ENCODE measurements at regions not wholly inside any gene's neighbourhood (a gene's known extent, or its start where the extent isn't known, plus 50 kb on each side); places are given as distances from the start of the nearest gene placed in this dataset.
"Not testable (repeated sequence)": the region's sequence is repeated elsewhere in the genome, so short reads cannot be mapped to it uniquely, and the experiment has no call there.

- DNase-seq, result no peak
Measured at GRCh38 chr11:38392176-38392575, 1794.1 kb upstream of the RAG2 start.

GRCh38 chr11:38384568-38384967 lies 1786.5 kb upstream of the RAG2 start:
- DNase-seq, result no peak

- DNase-seq, result no peak
Measured at GRCh38 chr11:38365274-38365673, 1767.2 kb upstream of the RAG2 start.

GRCh38 chr11:38356255-38356654 lies 1758.2 kb upstream of the RAG2 start:
- no peak for DNase-seq

- DNase-seq, result no peak
Measured at GRCh38 chr11:38345286-38345685, 1747.2 kb upstream of the RAG2 start.

- not testable (repeated sequence) for DNase-seq
Measured at GRCh38 chr11:38341612-38342011, 1743.6 kb upstream of the RAG2 start.

- no peak for DNase-seq
Measured at GRCh38 chr11:38339835-38340440, 1741.9 kb upstream of the RAG2 start.

- not testable (repeated sequence) for DNase-seq
Measured at GRCh38 chr11:38338022-38338421, 1740.0 kb upstream of the RAG2 start.

GRCh38 chr11:38332046-38332445 lies 1734.0 kb upstream of the RAG2 start:
- no peak for DNase-seq

GRCh38 chr11:38330578-38330977 lies 1732.5 kb upstream of the RAG2 start:
- DNase-seq, result no peak

- DNase-seq, result no peak
Measured at GRCh38 chr11:38323961-38324761, 1726.1 kb upstream of the RAG2 start.

GRCh38 chr11:38315151-38315550 lies 1717.1 kb upstream of the RAG2 start:
- DNase-seq, result no peak

- no peak for DNase-seq
Measured at GRCh38 chr11:38307455-38307854, 1709.4 kb upstream of the RAG2 start.

GRCh38 chr11:38305682-38306081 lies 1707.6 kb upstream of the RAG2 start:
- DNase-seq, result no peak

- DNase-seq, result no peak
Measured at GRCh38 chr11:38304926-38305325, 1706.9 kb upstream of the RAG2 start.

GRCh38 chr11:38302564-38302963 lies 1704.5 kb upstream of the RAG2 start:
- no peak for DNase-seq

- no peak for DNase-seq
Measured at GRCh38 chr11:38300570-38300969, 1702.5 kb upstream of the RAG2 start.

GRCh38 chr11:38296211-38296776 lies 1698.3 kb upstream of the RAG2 start:
- no peak for DNase-seq

- DNase-seq, result no peak
Measured at GRCh38 chr11:38282718-38283117, 1684.7 kb upstream of the RAG2 start.

- no peak for DNase-seq
Measured at GRCh38 chr11:38278457-38279141, 1680.6 kb upstream of the RAG2 start.

- no peak for DNase-seq
Measured at GRCh38 chr11:38274031-38274430, 1676.0 kb upstream of the RAG2 start.

GRCh38 chr11:38272376-38272775 lies 1674.3 kb upstream of the RAG2 start:
- no peak for DNase-seq

- DNase-seq, result no peak
Measured at GRCh38 chr11:38266691-38267090, 1668.7 kb upstream of the RAG2 start.

- DNase-seq, result no peak
Measured at GRCh38 chr11:38256436-38256835, 1658.4 kb upstream of the RAG2 start.
